Neutrophil (primary cell): ENCODE measurements at regions not wholly inside any gene's neighbourhood (a gene's known extent, or its start where the extent isn't known, plus 50 kb on each side); places are given as distances from the start of the nearest gene placed in this dataset.
"Not testable (repeated sequence)": the region's sequence is repeated elsewhere in the genome, so short reads cannot be mapped to it uniquely, and the experiment has no call there.

ENCODE experiments used
- H3K27ac ChIP-seq: fragments of 200-600 bp; sonication (generic); 2 replicates; pipeline ENCODE4 v1.5.1; 2016; ENCODE audit warnings: mild to moderate bottlenecking, moderate library complexity
- H3K27me3 ChIP-seq: fragments of 200-600 bp; sonication (generic); 2 replicates; pipeline ENCODE4 v1.6.0; 2016; ENCODE audit warnings: mild to moderate bottlenecking
- H3K36me3 ChIP-seq: fragments of 200-600 bp; sonication (generic); 2 replicates; pipeline ENCODE4 v1.5.1; 2017
- H3K4me1 ChIP-seq, 2 experiments: fragments of 200-600 bp in 1 of 2; sonication (generic) in 1 of 2; 1 replicate in 1 of 2; 2 replicates in 1 of 2; pipeline versions ENCODE4 v1.5.1 to v1.6.1; 2013 to 2016; ENCODE audit warnings: low read depth in 1 of 2, low read length in 1 of 2, mild to moderate bottlenecking in 1 of 2, moderate library complexity in 1 of 2; ENCODE audit not compliant: control insufficient read depth in 1 of 2, insufficient read depth in 1 of 2
- H3K4me3 ChIP-seq, 2 experiments: fragments of 200-600 bp in 1 of 2; sonication (generic) in 1 of 2; 1 replicate in 1 of 2; 2 replicates in 1 of 2; pipeline ENCODE4 v1.5.1; 2013 to 2016; ENCODE audit warnings: low read depth in 1 of 2, low read length in 1 of 2, mild to moderate bottlenecking in 1 of 2, moderate library complexity in 1 of 2
- H3K9me3 ChIP-seq: fragments of 200-600 bp; sonication (generic); 2 replicates; pipeline ENCODE4 v1.5.1; 2016
- TF ChIP-seq, protein P1 (sequence below): fragments of 200-600 bp; sonication (generic); IDR thresholded peaks from 2 replicates; pipeline ENCODE4 v1.5.1; 2016; ENCODE audit warnings: antibody characterized with exemption

- no peaks in the 10 kb centered on the region for H3K27me3 ChIP-seq
- H3K4me3 ChIP-seq = no peak overlapping the region
Measured at GRCh38 chr4:124070688-124071484, 641.6 kb downstream of the ANKRD50 start.

GRCh38 chr4:124075276-124075675, 637.3 kb downstream of the ANKRD50 start:
- not testable (repeated sequence) for H3K27ac ChIP-seq, H3K36me3 ChIP-seq, H3K9me3 ChIP-seq, H3K27me3 ChIP-seq, H3K4me3 ChIP-seq, H3K4me1 ChIP-seq

More at GRCh38 chr4:124070688-124071484, 641.6 kb downstream of the ANKRD50 start:
- Histone ChIP-seq H3K36me3 (no peaks in the 10 kb centered on the region), H3K4me1 (no peaks in the 10 kb centered on the region), H3K27ac (no peak overlapping the region), H3K9me3 (no peaks in the 10 kb centered on the region)
- TF ChIP-seq, protein P1, sequence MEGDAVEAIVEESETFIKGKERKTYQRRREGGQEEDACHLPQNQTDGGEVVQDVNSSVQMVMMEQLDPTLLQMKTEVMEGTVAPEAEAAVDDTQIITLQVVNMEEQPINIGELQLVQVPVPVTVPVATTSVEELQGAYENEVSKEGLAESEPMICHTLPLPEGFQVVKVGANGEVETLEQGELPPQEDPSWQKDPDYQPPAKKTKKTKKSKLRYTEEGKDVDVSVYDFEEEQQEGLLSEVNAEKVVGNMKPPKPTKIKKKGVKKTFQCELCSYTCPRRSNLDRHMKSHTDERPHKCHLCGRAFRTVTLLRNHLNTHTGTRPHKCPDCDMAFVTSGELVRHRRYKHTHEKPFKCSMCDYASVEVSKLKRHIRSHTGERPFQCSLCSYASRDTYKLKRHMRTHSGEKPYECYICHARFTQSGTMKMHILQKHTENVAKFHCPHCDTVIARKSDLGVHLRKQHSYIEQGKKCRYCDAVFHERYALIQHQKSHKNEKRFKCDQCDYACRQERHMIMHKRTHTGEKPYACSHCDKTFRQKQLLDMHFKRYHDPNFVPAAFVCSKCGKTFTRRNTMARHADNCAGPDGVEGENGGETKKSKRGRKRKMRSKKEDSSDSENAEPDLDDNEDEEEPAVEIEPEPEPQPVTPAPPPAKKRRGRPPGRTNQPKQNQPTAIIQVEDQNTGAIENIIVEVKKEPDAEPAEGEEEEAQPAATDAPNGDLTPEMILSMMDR = no peak

GRCh38 chr4:124079174-124079780, 633.3 kb downstream of the ANKRD50 start:
- Histone ChIP-seq H3K36me3 (no peaks in the 10 kb centered on the region), H3K27me3 (no peaks in the 10 kb centered on the region), H3K9me3 (no peaks in the 10 kb centered on the region), H3K4me3 (no peak overlapping the region), H3K27ac (no peak overlapping the region), H3K4me1 (no peaks in the 10 kb centered on the region)
- TF ChIP-seq, protein P1 = no peak

DNA sequence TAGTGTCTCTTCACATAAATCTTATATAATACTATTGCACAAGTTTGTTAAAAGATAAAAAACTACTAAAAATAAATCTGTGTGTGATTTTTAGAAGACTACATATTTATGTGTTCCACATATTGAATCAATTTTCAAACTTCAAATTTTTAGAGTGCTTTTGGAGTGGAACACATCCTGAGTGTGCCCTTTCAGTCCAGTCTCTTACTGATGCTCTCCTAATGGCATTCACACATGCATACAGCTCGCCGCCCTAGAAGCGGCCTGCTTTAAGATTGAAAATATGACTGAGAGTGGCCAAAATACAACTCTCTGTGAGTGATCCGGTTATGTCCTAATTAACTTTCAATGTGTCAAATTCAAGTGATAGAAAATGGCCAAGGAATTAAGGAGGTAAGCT, 628.8 kb downstream of the ANKRD50 start:
- TF ChIP-seq, protein P1 = no peak
- Histone ChIP-seq H3K9me3 (no peaks in the 10 kb centered on the region), H3K27me3 (no peaks in the 10 kb centered on the region), H3K4me3 (no peak overlapping the region), H3K27ac (no peak overlapping the region), H3K36me3 (no peaks in the 10 kb centered on the region), H3K4me1 (no peaks in the 10 kb centered on the region)

DNA sequence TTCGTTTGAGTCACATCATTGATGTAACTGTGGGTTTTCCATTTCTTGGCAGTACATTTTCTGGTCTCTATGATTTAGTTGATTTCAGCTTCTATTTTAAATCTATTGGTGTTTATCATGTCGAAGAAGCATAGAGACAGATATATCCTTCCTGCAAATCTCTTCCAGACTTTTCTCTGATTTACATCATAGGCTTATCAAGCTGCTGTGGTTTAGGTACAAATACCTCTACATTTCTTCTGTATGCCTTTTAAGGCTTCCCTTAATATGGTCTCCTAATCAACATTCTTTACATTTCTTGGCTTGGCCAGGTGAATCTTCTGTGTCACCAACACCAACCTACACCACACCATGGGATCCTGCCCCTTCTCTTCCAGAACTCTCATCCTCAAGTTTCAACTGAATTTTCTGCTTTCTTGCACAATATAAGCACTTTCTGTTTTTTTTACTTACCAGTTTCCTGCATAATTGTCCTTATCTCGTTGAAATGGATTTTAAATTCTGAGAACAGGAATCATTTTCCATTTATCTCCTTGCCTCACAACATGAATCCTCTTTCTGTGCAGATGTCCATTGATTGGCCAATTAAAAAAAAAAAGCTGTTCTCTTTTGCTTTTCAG, 626.9 kb downstream of the ANKRD50 start:
- H3K4me3 ChIP-seq = no peak overlapping the region
- no peaks in the 10 kb centered on the region for H3K27me3 ChIP-seq
- TF ChIP-seq, protein P1 = no peak
- no peak overlapping the region for H3K27ac ChIP-seq
- no peaks in the 10 kb centered on the region for H3K9me3 ChIP-seq
- H3K4me1 ChIP-seq = no peaks in the 10 kb centered on the region
- no peaks in the 10 kb centered on the region for H3K36me3 ChIP-seq

- Histone ChIP-seq H3K4me3 (no peak overlapping the region), H3K36me3 (no peaks in the 10 kb centered on the region), H3K9me3 (no peaks in the 10 kb centered on the region), H3K4me1 (no peaks in the 10 kb centered on the region), H3K27me3 (no peaks in the 10 kb centered on the region), H3K27ac (no peak overlapping the region)
- TF ChIP-seq, protein P1 = no peak
Measured at GRCh38 chr4:124090021-124090420, 622.5 kb downstream of the ANKRD50 start.
